GM12864 (cell line): ENCODE measurements at regions not wholly inside any gene's neighbourhood (a gene's known extent, or its start where the extent isn't known, plus 50 kb on each side); places are given as distances from the start of the nearest gene placed in this dataset.

Experiments used
- DNase-seq: peaks from one replicate; pipeline ENCODE4 v3.0.0-alpha.2; 2011; ENCODE audit warnings: low read depth
- H3K4me3 ChIP-seq: 2 replicates; pipeline ENCODE4 v1.5.1; 2011; ENCODE audit warnings: mild to moderate bottlenecking, low read depth, low read length, control low read depth
- TF ChIP-seq, protein P1 (sequence below): IDR thresholded peaks from 2 replicates; pipeline ENCODE4 v1.5.1; 2011; ENCODE audit warnings: low read depth, mild to moderate bottlenecking, moderate library complexity, low read length, control low read depth, inconsistent platforms; ENCODE audit errors: missing control alignments

- DNase-seq, result no peak
- no peak overlapping the region for H3K4me3 ChIP-seq
- TF ChIP-seq, protein P1, sequence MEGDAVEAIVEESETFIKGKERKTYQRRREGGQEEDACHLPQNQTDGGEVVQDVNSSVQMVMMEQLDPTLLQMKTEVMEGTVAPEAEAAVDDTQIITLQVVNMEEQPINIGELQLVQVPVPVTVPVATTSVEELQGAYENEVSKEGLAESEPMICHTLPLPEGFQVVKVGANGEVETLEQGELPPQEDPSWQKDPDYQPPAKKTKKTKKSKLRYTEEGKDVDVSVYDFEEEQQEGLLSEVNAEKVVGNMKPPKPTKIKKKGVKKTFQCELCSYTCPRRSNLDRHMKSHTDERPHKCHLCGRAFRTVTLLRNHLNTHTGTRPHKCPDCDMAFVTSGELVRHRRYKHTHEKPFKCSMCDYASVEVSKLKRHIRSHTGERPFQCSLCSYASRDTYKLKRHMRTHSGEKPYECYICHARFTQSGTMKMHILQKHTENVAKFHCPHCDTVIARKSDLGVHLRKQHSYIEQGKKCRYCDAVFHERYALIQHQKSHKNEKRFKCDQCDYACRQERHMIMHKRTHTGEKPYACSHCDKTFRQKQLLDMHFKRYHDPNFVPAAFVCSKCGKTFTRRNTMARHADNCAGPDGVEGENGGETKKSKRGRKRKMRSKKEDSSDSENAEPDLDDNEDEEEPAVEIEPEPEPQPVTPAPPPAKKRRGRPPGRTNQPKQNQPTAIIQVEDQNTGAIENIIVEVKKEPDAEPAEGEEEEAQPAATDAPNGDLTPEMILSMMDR, result no peak
These were observed 719.2 kb downstream of the MED13L start for GRCh38 chr12:115558281-115558680.

DNA sequence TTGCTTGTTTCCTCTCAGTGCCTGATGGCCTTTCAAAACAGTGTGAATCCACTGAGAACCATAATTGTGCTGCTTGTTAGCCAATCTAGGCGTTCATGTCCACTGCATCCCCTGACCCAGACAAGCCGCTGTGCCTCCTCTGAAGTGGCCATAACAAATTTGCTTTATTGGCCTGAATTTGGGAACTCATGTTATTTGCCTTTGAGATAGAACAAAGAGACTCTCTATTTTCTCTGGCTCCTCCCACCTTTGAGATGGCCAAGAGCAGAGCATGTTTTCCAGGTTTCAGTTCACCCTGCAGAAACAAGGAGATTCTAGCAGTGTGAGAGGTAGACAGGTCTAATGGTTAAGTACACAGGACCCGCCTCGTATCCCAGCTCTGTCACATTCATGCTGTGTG lies 723.9 kb downstream of the MED13L start:
- TF ChIP-seq, protein P1, result no peak
- no peak for DNase-seq
- no peak overlapping the region for H3K4me3 ChIP-seq

DNA sequence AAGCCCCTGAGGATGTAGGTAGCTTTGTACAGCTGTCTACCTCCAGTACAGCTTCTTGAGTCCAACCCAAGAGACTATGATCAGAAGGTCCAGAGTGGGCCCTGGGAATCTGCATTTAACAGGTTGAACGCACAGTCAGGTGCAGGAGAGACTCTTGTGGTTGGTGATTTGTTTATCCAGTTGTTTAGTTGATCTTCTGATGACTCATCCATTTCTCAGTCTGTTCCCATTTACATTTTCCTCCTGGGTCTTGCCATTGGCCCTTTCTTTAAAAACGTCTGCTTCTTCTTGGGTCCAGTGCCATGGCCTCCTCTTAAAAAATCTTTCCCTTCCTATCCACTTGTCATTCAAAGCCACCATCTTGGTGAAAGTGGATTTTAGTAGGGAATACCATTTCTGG lies 734.2 kb downstream of the MED13L start:
- no peak overlapping the region for H3K4me3 ChIP-seq

GRCh38 chr12:115542656-115543055 lies 734.8 kb downstream of the MED13L start:
- TF ChIP-seq, protein P1, result no peak
- no peak for DNase-seq

More for the DNA sequence above, 734.2 kb downstream of the MED13L start:
- DNase-seq, result no peak
- TF ChIP-seq, protein P1, result no peak

GRCh38 chr12:115541891-115542421 lies 735.5 kb downstream of the MED13L start:
- DNase-seq, result no peak
- TF ChIP-seq, protein P1, result no peak
- no peak overlapping the region for H3K4me3 ChIP-seq

More at GRCh38 chr12:115542656-115543055, 734.8 kb downstream of the MED13L start:
- no peak overlapping the region for H3K4me3 ChIP-seq

DNA sequence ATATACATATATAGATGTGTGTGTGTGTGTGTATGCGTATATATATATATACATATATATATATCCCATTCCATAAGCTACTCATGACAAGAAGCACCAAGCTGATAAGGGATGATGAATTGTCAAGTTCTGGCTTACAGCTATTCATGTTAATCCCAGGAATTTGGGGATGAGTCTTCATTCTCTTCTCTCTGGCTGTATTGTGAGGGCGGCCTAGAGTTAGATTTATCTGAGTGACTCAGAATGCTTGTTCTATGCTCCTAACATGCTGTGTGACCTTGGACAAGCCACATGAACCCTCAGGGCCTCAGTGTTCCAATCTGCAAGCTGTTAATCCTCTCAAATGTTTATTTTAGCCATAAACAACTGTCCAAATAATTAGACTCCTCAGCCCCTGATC lies 749.0 kb downstream of the MED13L start:
- no peak overlapping the region for H3K4me3 ChIP-seq
- TF ChIP-seq, protein P1, result no peak
- DNase-seq, result no peak

DNA sequence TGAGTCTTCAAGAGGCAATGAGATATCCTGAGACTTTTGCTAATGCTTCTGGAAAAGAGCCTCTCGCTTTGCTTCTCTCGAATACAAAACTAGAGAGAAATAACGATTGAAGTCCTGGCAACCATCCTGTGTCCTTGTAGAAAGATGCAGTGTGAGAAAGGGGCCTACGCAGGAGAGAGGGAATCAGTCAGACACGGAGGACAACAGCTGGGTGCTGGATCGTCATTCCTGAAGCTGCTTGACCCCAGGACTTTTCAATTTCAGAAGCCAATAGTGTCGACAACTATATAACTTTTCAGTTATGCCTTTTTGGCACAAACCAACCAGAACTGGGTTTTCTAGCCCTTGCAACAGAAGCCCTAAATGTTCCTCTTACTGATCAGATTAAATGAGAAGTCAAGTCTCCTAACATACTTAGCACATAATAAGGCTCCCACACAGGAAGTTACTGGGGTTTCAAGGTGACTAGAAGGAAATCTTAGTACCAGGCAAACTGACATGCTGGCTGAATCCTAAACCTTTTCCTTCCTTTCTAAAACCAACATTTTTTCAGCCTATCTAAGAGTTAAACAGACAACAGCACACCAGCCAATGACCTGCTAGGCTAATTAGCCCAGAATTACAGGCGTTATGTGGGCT lies 755.6 kb downstream of the MED13L start:
- DNase-seq, result no peak
- TF ChIP-seq, protein P1, result no peak
- H3K4me3 ChIP-seq, result no peak overlapping the region
